GM21737 (cell line): ENCODE measurements at regions not wholly inside any gene's neighbourhood (a gene's known extent, or its start where the extent isn't known, plus 50 kb on each side); places are given as distances from the start of the nearest gene placed in this dataset.

Experiments
- ATAC-seq: cut with Tn5 transposase; IDR thresholded peaks from one replicate; pipeline ENCODE4 v1.9.1; 2021; ENCODE audit warnings: mild to moderate bottlenecking, moderate library complexity; ENCODE audit not compliant: unreplicated experiment

- no peak for ATAC-seq
Observed at GRCh38 chr13:76027131-76027530, 391.0 kb downstream of the LMO7 start.

- no peak for ATAC-seq
Observed at GRCh38 chr13:76025392-76025791, 389.3 kb downstream of the LMO7 start.

DNA sequence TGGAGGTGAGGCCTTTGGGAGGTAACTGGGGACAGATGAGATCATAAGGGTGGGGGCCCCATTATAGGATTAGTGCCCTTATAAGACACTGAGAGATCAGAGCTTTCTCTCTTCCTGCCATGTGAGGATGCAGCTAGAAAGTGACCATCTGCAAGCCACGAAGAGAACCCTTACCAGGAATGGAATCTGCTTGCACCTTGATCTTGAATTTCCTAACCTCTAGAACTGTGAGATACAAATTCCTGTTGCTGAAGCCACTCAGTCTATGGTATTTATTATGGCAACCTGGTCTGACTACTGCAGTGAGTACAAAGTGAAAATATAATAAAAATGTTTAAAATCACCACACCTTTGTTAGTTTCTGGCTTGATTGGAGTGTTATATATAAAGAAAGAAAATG lies 388.0 kb downstream of the LMO7 start:
- no peak for ATAC-seq

DNA sequence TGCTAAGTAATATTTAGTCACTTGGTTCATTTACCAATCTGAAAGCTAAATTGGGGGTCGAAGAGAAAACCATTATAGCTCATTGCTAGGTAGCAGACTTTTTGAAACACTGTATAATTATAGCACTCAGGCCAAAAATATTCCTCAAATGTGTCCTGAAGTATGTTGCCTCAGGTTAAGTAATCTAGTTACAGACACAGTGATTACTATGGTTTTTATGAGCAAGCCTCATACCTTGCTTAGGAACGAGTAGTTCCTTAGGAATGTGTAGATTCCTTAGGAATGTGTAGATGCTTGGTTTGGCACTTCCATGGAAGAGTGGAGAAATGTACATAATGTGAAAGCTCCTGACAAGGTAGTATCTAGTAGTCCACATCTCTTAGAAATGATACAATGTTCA lies 387.5 kb downstream of the LMO7 start:
- no peak for ATAC-seq

DNA sequence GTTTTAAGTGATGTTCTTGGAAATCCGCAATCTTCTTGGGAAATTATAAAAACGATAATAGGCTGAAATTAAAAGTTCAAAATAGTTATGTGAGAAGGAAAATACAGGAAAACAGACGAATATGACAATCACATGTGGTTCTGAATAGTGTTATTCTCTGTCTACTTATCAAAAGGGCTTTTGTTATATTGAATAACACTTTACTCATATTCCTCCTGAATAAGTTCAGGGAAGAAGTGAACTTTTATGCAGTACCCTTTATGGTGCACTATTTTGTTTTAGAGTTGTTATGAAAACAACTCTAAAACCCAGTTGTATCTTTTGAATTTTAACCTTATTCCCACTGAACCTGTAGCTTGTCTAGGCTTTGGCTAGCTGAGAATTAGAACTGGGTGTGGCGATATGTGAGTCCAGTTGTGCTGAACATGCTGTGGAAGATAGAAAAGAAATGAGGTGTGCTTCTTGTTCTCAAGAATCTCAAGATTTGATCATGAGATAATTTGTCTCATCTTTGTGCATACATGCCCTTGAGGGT lies 384.4 kb downstream of the LMO7 start:
- no peak for ATAC-seq

GRCh38 chr13:76019421-76020044 lies 383.4 kb downstream of the LMO7 start:
- ATAC-seq = no peak

DNA sequence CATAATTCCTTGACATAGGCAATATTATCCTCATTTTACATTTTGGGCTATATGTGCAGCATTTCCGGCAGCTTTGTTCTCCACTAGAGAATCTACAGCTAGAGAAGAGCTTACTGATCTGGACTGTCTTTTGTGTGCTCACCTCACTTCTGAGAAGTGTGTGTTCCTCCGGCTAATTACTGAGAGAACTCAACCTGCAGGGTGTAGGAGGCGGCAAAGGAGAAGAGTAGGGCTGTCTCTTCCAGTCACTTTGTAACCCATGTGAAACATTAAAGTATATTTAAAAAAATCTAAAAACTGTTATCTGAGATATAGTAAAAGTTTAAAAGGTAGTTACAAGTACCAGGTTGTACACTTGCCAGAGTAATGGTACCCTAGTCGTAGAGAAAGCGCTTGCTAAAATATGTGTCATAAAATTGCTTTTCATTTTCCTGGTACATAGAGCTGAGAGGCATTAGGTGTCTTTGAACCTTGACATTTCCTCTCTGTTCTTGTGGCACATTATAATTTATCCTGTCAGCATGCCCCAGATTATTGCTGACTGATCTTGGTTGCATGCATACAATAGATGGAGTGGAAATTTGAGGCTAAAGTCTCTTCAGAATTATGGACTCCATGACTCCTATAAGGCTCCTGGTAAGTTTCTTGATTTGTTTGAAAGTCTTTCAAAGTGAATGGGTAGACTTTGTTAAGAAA lies 381.9 kb downstream of the LMO7 start:
- no peak for ATAC-seq

- ATAC-seq = peak; percentile 75
Observed at GRCh38 chr13:76016799-76017400, 380.8 kb downstream of the LMO7 start.

DNA sequence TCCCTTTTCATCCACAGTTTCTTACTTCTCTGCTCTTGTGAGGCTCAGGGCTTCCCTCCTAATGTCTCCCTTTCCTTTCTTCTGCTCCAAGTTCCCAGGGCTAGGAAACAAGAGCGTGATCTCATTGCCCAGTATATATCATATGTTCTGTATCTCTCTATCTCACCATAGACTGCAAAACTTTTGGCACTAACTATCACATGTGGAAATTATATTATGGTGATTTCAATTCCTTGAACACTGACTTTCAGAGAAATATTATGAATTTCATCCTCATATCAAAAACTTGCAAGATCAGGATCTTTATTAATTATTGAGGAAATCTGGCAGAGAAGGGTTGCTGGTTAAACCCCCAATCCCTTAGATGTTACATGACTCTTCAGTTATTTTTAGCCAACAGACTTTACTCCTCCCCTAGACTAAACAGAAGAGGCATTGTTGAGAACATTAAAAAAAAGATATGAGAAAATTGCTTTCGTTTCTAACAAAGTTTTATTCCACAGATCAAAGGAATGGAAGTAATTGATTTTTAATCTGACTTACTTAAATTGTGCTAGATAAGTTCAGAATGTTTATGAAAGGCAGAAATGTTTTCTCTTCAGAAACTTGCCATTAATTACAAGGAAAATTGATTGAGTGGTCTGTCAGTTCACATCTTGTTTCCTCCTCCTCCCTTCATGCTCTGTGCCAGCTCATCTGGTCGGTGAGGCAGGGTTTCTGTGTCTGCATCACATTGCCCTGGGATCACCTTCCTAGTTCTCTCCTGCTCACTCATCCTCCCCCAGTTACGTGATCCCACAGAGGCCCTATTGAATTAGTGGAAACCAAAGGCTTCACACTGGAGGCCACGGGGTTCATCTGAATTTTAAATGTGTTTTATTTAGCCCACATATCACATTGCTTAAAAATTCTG lies 378.5 kb downstream of the LMO7 start:
- ATAC-seq = no peak

DNA sequence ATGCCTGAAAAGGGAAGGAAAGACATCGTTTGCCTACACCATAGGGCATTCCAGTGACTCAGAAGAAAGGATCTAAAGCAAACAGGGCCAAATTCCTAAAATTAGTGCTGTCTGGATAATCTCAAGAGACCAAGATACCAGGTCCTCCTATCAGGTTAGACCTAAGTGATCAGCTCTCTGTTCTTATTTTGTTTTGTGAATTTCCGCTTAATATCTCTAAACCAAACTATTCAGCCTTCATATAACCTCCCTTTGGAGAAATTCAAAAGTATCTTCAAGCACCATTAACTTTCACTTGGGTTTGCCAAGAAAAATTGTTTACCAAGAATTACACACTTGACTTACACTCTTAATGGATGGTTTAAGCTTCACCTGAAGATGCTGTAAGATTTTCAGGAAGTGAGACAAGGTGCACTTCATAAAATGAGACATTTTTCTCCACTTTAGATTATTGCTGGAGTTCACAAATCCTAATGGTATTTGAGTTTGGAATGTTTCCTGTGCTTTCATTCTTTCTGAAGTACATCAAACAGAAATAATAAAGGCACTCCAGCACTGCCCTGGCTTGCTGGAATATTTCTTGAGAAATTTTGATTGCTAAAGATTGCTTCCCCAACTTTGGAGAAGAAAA lies 376.1 kb downstream of the LMO7 start:
- no peak for ATAC-seq

DNA sequence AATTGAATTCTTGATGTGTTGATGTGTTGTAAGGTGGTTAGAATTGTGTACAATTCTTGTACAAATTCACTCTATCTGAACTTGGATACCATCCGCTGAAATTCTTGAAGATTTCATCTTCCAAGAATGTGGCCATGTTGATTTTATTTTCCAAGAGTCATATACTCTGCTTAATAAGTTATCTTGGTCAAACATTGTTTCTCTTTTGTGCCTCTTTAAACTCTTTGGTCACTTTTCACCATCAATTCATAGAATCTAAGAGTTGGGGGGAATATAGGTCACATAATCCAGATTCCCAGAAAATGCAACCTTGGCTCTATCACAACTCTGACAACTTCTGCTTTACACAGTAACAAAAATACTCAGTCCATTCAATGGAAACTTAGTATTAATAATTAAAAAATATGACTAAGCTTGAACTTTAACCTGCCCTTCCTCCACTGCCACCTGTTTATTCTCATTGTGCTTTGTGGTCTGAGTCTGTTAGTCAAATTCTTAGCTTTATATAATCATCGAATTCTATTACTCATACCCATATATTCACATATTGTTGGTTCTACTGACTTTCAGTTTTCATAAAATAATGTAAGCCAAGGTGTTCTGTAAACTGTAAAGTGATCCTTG lies 373.2 kb downstream of the LMO7 start:
- ATAC-seq = no peak

DNA sequence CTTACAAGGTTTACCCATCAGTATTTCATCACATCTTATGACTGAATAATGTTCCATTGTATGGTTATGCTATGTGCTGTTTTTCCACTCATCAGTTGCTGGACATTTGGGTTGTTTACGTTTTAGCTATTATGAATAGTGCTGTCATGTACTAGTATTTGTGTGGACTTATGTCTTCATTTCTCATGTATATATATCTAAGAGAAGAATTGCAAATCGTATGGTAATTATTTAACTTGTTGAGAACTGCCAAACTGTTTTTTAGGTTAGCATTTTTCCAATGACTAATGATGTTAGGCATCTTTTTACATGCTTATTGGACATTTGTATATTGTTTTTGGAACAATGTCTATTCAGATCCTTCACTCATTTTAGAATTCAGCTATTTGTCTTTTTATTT lies 368.3 kb downstream of the LMO7 start:
- ATAC-seq = no peak

- ATAC-seq = no peak
Observed at GRCh38 chr13:76000131-76000530, 364.0 kb downstream of the LMO7 start.

GRCh38 chr13:75996582-75996981 lies 360.5 kb downstream of the LMO7 start:
- ATAC-seq = no peak

- no peak for ATAC-seq
Observed at GRCh38 chr13:75995966-75996365, 359.8 kb downstream of the LMO7 start.

DNA sequence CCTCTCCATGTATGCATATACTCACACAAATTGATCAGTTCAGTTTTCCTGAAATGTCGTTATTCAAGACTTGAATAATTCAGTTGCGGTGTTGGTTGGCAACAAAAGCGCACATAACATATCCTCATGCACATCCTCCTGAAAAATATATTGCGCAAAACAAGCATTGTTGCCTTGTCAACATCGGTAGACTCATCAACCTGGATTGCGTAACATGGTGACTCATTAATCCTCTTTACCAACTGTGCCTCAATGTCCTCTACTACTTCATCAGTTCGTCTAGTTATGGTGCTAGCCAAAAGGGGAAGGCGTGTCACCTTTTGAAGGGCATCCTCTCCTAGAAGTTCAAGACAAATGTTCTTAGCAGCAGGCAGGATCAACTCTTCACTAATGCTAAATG lies 357.7 kb downstream of the LMO7 start:
- ATAC-seq = no peak

- ATAC-seq = no peak
Observed at GRCh38 chr13:75993241-75993640, 357.1 kb downstream of the LMO7 start.

- peak; percentile 95 for ATAC-seq
Observed at GRCh38 chr13:75986818-75987217, 350.7 kb downstream of the LMO7 start.

GRCh38 chr13:75985132-75985531 lies 349.0 kb downstream of the LMO7 start:
- ATAC-seq = no peak

- no peak for ATAC-seq
Observed at GRCh38 chr13:75978818-75979217, 342.7 kb downstream of the LMO7 start.
